A673 (cell line): ENCODE measurements at regions not wholly inside any gene's neighbourhood (a gene's known extent, or its start where the extent isn't known, plus 50 kb on each side); places are given as distances from the start of the nearest gene placed in this dataset.

Experiments
- BruUV-seq: library from RNA; stranded (reverse); fragments of 400-500 nt; replicated peaks from 2 replicates; lab custom pipeline; 2021; lab: Mats Ljungman, UMichigan
- CTCF ChIA-PET: fragments of 300-600 bp; sonication (Branson Sonifier 250); formaldehyde crosslinking; loops from one replicate; lab custom pipeline; 2022; ENCODE audit warnings: antibody characterized with exemption; lab: Charles Lee
- POLR2A ChIA-PET: fragments of 300-600 bp; sonication (Branson Sonifier 250); formaldehyde crosslinking; loops from one replicate; lab custom pipeline; 2022; ENCODE audit warnings: antibody characterized with exemption; ENCODE audit not compliant: low non-redundant PET; lab: Charles Lee
- DNase-seq: peaks from one replicate; pipeline ENCODE4 v3.0.0-alpha.2; 2015; ENCODE audit warnings: low spot score
- H3K27ac ChIP-seq: fragments of 200-600 bp; sonication (generic); 2 replicates; pipeline ENCODE4 v1.5.1; 2016; ENCODE audit warnings: mixed run types, low read depth, mild to moderate bottlenecking, mixed read lengths, antibody characterized with exemption, low read length; ENCODE audit not compliant: poor library complexity, severe bottlenecking
- H3K27me3 ChIP-seq: fragments of 200-600 bp; sonication (generic); replicated peaks from 2 replicates; pipeline ENCODE4 v1.6.1; 2017; ENCODE audit warnings: mixed run types, low read depth, mild to moderate bottlenecking, mixed read lengths, antibody characterized with exemption, low read length; ENCODE audit not compliant: insufficient read depth, poor library complexity
- H3K36me3 ChIP-seq: fragments of 200-600 bp; sonication (generic); 2 replicates; pipeline ENCODE4 v1.6.1; 2016; ENCODE audit warnings: mixed run types, mild to moderate bottlenecking, mixed read lengths, antibody characterized with exemption, low read length; ENCODE audit not compliant: insufficient read depth, poor library complexity, severe bottlenecking
- H3K4me1 ChIP-seq: fragments of 200-600 bp; sonication (generic); 2 replicates; pipeline ENCODE4 v1.6.1; 2017; ENCODE audit warnings: mixed run types, mild to moderate bottlenecking, mixed read lengths, antibody characterized with exemption, low read length; ENCODE audit not compliant: insufficient read depth, poor library complexity, severe bottlenecking
- H3K4me3 ChIP-seq: fragments of 200-600 bp; sonication (generic); 2 replicates; pipeline ENCODE4 v1.5.1; 2016; ENCODE audit warnings: low read depth, mixed run types, mild to moderate bottlenecking, mixed read lengths, low read length; ENCODE audit not compliant: poor library complexity, severe bottlenecking
- H3K9me3 ChIP-seq: fragments of 200-600 bp; sonication (generic); 2 replicates; pipeline ENCODE4 v1.6.1; 2016; ENCODE audit warnings: mixed run types, low read depth, mild to moderate bottlenecking, mixed read lengths, antibody characterized with exemption, low read length; ENCODE audit not compliant: poor library complexity, severe bottlenecking
- CTCF ChIP-seq: fragments of 300-800, 200-600 bp; sonication (generic); conservative IDR thresholded peaks from 2 replicates; pipeline ENCODE4 v1.5.1; 2017; ENCODE audit warnings: low read depth, mild to moderate bottlenecking, antibody characterized with exemption, low read length, moderate library complexity, mixed read lengths
- EZH2 ChIP-seq: fragments of 200-600 bp; sonication (generic); IDR thresholded peaks from 2 replicates; pipeline ENCODE4 v1.6.1; 2017; ENCODE audit warnings: borderline replicate concordance, low read depth, mild to moderate bottlenecking, mixed read lengths, antibody characterized with exemption, low read length; ENCODE audit not compliant: poor library complexity, severe bottlenecking
- intact Hi-C: fragments of 100-400 bp; cut with micrococcal nuclease; formaldehyde crosslinking; loops from one replicate; pipeline ENCODE4 v1.10.0; 2022; ENCODE audit not compliant: unreplicated experiment

- POLR2A ChIA-PET, result no interaction called here
- Histone ChIP-seq H3K27ac (no peak overlapping the region), H3K4me3 (no peak overlapping the region), H3K36me3 (no peaks in the 10 kb centered on the region), H3K4me1 (peaks cover 35% of the 10 kb centered on the region), H3K9me3 (peaks cover 17% of the 10 kb centered on the region), H3K27me3 (no peaks in the 10 kb centered on the region)
- DNase-seq, result no peak
- no TSS peak for BruUV-seq
- intact Hi-C loops, result no loop called here
- CTCF ChIA-PET, result no interaction called here
- TF ChIP-seq CTCF (no peak), EZH2 (no peak)
Measured at GRCh38 chr2:215799194-215799593, 214.2 kb downstream of the MREG start.

GRCh38 chr2:215797676-215798075 is 215.7 kb downstream of the MREG start:
- intact Hi-C loops, result no loop called here
- Histone ChIP-seq H3K4me1 (peaks cover 45% of the 10 kb centered on the region), H3K9me3 (peaks cover 12% of the 10 kb centered on the region), H3K4me3 (no peak overlapping the region), H3K36me3 (no peaks in the 10 kb centered on the region), H3K27ac (peak overlapping the region; percentile 72), H3K27me3 (no peaks in the 10 kb centered on the region)
- BruUV-seq, result no TSS peak
- ChIA-PET POLR2A (interaction anchor here (0.7 kb wide), 1 partner anchor 374 kb away, joined by 3 read pairs; no protein-coding TSS in a partner anchor), CTCF (no interaction called here)
- TF ChIP-seq CTCF (no peak), EZH2 (no peak)
- peak; percentile 81 for DNase-seq

- ChIA-PET POLR2A (no interaction called here), CTCF (no interaction called here)
- peak; percentile 85 for DNase-seq
- Histone ChIP-seq H3K4me1 (peaks cover 45% of the 10 kb centered on the region), H3K27ac (peak overlapping the region; percentile 72), H3K27me3 (no peaks in the 10 kb centered on the region), H3K4me3 (no peak overlapping the region), H3K36me3 (no peaks in the 10 kb centered on the region), H3K9me3 (peaks cover 3% of the 10 kb centered on the region)
- intact Hi-C loops, result no loop called here
- no TSS peak for BruUV-seq
- TF ChIP-seq EZH2 (no peak), CTCF (no peak)
Measured at GRCh38 chr2:215796140-215796855, 217.1 kb downstream of the MREG start.
